ENCODE measurements at regions not wholly inside any gene's neighbourhood (a gene's known extent, or its start where the extent isn't known, plus 50 kb on each side); places are given as distances from the start of the nearest gene placed in this dataset.

- Histone ChIP-seq H3K4me1 (ENCODE audit: control extremely low read depth in 1 of 4, control insufficient read depth in 4 of 4, insufficient read depth in 4 of 4, low read length in 3 of 4) (no peaks in the 10 kb centered on the region), H3K27me3 (replicated peaks in 2 of 5; ENCODE audit: control insufficient read depth in 4 of 5, insufficient read depth in 5 of 5, low read length in 4 of 5) (peaks cover 0 to 9% (median 0%) of the 10 kb centered on the region in 5 experiments), H3K4me3 (ENCODE audit: control insufficient read depth in 1 of 7, extremely low read depth in 1 of 7, insufficient read depth in 4 of 7, low read depth in 2 of 7, low read length in 6 of 7) (no peak overlapping the region), H3K9me3 (ENCODE audit: control extremely low read depth in 1 of 5, control insufficient read depth in 4 of 5, insufficient read depth in 2 of 5, low read depth in 1 of 5, low read length in 4 of 5) (no peaks in the 10 kb centered on the region), H3K36me3 (ENCODE audit: control insufficient read depth in 4 of 4, insufficient read depth in 4 of 4, low read length in 3 of 4) (no peaks in the 10 kb centered on the region), H3K27ac (ENCODE audit: insufficient read depth in 1 of 2, low read depth in 1 of 2, low read length in 2 of 2, poor library complexity in 1 of 2, severe bottlenecking in 2 of 2) (no peak overlapping the region)
- 87% methylated on average over 4 of the region's 7 CpGs for WGBS (ENCODE audit: insufficient coverage)
- POLR2A ChIA-PET: no interaction called here
- DNase-seq: no peak
- CTCF ChIA-PET: interaction anchor here (0.7 kb wide), 1 partner anchor 736 kb away, joined by 3 read pairs; no protein-coding TSS in a partner anchor
Observed at GRCh38 chr10:5585517-5586206, 60.9 kb downstream of the CALML3 start.

- Histone ChIP-seq H3K4me3 (ENCODE audit: control insufficient read depth in 1 of 7, extremely low read depth in 1 of 7, insufficient read depth in 4 of 7, low read depth in 2 of 7, low read length in 6 of 7) (no peak overlapping the region), H3K9me3 (ENCODE audit: control extremely low read depth in 1 of 5, control insufficient read depth in 4 of 5, insufficient read depth in 2 of 5, low read depth in 1 of 5, low read length in 4 of 5) (no peaks in the 10 kb centered on the region), H3K27me3 (replicated peaks in 2 of 5; ENCODE audit: control insufficient read depth in 4 of 5, insufficient read depth in 5 of 5, low read length in 4 of 5) (peaks cover 0 to 9% (median 0%) of the 10 kb centered on the region in 5 experiments), H3K27ac (ENCODE audit: insufficient read depth in 1 of 2, low read depth in 1 of 2, low read length in 2 of 2, poor library complexity in 1 of 2, severe bottlenecking in 2 of 2) (no peak overlapping the region), H3K4me1 (ENCODE audit: control extremely low read depth in 1 of 4, control insufficient read depth in 4 of 4, insufficient read depth in 4 of 4, low read length in 3 of 4) (no peaks in the 10 kb centered on the region), H3K36me3 (ENCODE audit: control insufficient read depth in 4 of 4, insufficient read depth in 4 of 4, low read length in 3 of 4) (no peaks in the 10 kb centered on the region)
- CTCF ChIA-PET: interaction anchor here (1.3 to 1.8 kb wide), 3 partner anchors 17 to 44 kb away, joined by 3 to 4 read pairs (median 3); no protein-coding TSS in a partner anchor
- WGBS (ENCODE audit: insufficient coverage): 93% methylated on average over 23 of the region's 25 CpGs
- POLR2A ChIA-PET: no interaction called here
- DNase-seq: no peak
Observed at GRCh38 chr10:5587151-5588079, 62.7 kb downstream of the CALML3 start.

GRCh38 chr10:5588080-5588453, 63.3 kb downstream of the CALML3 start:
- POLR2A ChIA-PET: no interaction called here
- WGBS (ENCODE audit: insufficient coverage): 100% methylated on average over 3 of the region's 6 CpGs
- CTCF ChIA-PET: interaction anchor here (1.8 kb wide), 1 partner anchor 16 kb away, joined by 4 read pairs; no protein-coding TSS in a partner anchor

GRCh38 chr10:5588603-5589002, 63.8 kb downstream of the CALML3 start:
- no peak for DNase-seq
- CTCF ChIA-PET: no interaction called here
- POLR2A ChIA-PET: no interaction called here

More at GRCh38 chr10:5588080-5588453, 63.3 kb downstream of the CALML3 start:
- H3K27ac ChIP-seq (ENCODE audit: insufficient read depth in 1 of 2, low read depth in 1 of 2, low read length in 2 of 2, poor library complexity in 1 of 2, severe bottlenecking in 2 of 2): no peak overlapping the region
- DNase-seq: no peak
- no peaks in the 10 kb centered on the region for H3K4me1 ChIP-seq (ENCODE audit: control extremely low read depth in 1 of 4, control insufficient read depth in 4 of 4, insufficient read depth in 4 of 4, low read length in 3 of 4)
- peaks cover 0 to 9% (median 0%) of the 10 kb centered on the region in 5 experiments for H3K27me3 ChIP-seq (replicated peaks in 2 of 5; ENCODE audit: control insufficient read depth in 4 of 5, insufficient read depth in 5 of 5, low read length in 4 of 5)
- no peaks in the 10 kb centered on the region for H3K36me3 ChIP-seq (ENCODE audit: control insufficient read depth in 4 of 4, insufficient read depth in 4 of 4, low read length in 3 of 4)
- no peaks in the 10 kb centered on the region for H3K9me3 ChIP-seq (ENCODE audit: control extremely low read depth in 1 of 5, control insufficient read depth in 4 of 5, insufficient read depth in 2 of 5, low read depth in 1 of 5, low read length in 4 of 5)
- H3K4me3 ChIP-seq (ENCODE audit: control insufficient read depth in 1 of 7, extremely low read depth in 1 of 7, insufficient read depth in 4 of 7, low read depth in 2 of 7, low read length in 6 of 7): no peak overlapping the region

More at GRCh38 chr10:5588603-5589002, 63.8 kb downstream of the CALML3 start:
- Histone ChIP-seq H3K36me3 (ENCODE audit: control insufficient read depth in 4 of 4, insufficient read depth in 4 of 4, low read length in 3 of 4) (no peaks in the 10 kb centered on the region), H3K27me3 (replicated peaks in 2 of 5; ENCODE audit: control insufficient read depth in 4 of 5, insufficient read depth in 5 of 5, low read length in 4 of 5) (peaks cover 0 to 6% (median 0%) of the 10 kb centered on the region in 5 experiments), H3K27ac (ENCODE audit: insufficient read depth in 1 of 2, low read depth in 1 of 2, low read length in 2 of 2, poor library complexity in 1 of 2, severe bottlenecking in 2 of 2) (no peak overlapping the region), H3K9me3 (ENCODE audit: control extremely low read depth in 1 of 5, control insufficient read depth in 4 of 5, insufficient read depth in 2 of 5, low read depth in 1 of 5, low read length in 4 of 5) (no peaks in the 10 kb centered on the region), H3K4me3 (ENCODE audit: control insufficient read depth in 1 of 7, extremely low read depth in 1 of 7, insufficient read depth in 4 of 7, low read depth in 2 of 7, low read length in 6 of 7) (no peak overlapping the region), H3K4me1 (ENCODE audit: control extremely low read depth in 1 of 4, control insufficient read depth in 4 of 4, insufficient read depth in 4 of 4, low read length in 3 of 4) (no peaks in the 10 kb centered on the region)
- 93% methylated on average over 5 of the region's 5 CpGs for WGBS (ENCODE audit: insufficient coverage)

Data from common myeloid progenitor, CD34-positive (primary cell).